ENCODE measurements at regions not wholly inside any gene's neighbourhood (a gene's known extent, or its start where the extent isn't known, plus 50 kb on each side); places are given as distances from the start of the nearest gene placed in this dataset.

DNA sequence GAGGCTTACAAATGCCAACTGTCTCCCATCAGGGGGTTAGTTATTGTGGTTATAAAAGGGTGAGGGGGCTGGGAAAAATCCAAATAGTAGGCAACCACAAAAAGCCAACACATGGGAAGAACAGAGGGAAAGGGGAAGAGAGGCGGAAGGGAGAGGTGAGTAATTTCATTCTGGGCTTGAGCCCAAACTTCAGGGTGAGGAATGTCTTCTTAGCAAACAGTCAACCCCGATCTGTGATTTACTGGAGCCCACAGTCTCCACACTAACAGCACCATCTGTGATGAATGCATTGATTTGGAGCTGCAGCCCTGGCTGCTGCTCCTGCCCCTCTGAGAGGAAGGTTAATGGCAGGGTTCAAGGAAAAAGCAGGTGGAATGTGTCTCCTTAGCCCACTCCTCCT is 162.2 kb upstream of the GPR101 start:
- TF ChIP-seq, protein P1, sequence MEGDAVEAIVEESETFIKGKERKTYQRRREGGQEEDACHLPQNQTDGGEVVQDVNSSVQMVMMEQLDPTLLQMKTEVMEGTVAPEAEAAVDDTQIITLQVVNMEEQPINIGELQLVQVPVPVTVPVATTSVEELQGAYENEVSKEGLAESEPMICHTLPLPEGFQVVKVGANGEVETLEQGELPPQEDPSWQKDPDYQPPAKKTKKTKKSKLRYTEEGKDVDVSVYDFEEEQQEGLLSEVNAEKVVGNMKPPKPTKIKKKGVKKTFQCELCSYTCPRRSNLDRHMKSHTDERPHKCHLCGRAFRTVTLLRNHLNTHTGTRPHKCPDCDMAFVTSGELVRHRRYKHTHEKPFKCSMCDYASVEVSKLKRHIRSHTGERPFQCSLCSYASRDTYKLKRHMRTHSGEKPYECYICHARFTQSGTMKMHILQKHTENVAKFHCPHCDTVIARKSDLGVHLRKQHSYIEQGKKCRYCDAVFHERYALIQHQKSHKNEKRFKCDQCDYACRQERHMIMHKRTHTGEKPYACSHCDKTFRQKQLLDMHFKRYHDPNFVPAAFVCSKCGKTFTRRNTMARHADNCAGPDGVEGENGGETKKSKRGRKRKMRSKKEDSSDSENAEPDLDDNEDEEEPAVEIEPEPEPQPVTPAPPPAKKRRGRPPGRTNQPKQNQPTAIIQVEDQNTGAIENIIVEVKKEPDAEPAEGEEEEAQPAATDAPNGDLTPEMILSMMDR (IDR thresholded peaks at IDR 0.05), result no peak
- no peak for TF ChIP-seq POLR2A (IDR thresholded peaks at IDR 0.05)
